Fibroblast of lung (primary cell): ENCODE measurements at regions not wholly inside any gene's neighbourhood (a gene's known extent, or its start where the extent isn't known, plus 50 kb on each side); places are given as distances from the start of the nearest gene placed in this dataset.

Experiments used
- CTCF ChIP-seq, 2 donors: IDR thresholded peaks in 1 of 2; conservative IDR thresholded peaks in 1 of 2; 1 replicate in 1 of 2; 2 replicates in 1 of 2; pipeline ENCODE4 v1.5.1; 2011 to 2012; ENCODE audit warnings: low read length in 2 of 2, control low read depth in 1 of 2, inconsistent platforms in 1 of 2, low read depth in 1 of 2, mild to moderate bottlenecking in 1 of 2
- EZH2 ChIP-seq: IDR thresholded peaks from 2 replicates; pipeline ENCODE4 v1.5.1; 2012; ENCODE audit warnings: low read length, control low read depth, mild to moderate bottlenecking; ENCODE audit errors: missing control alignments

- no peak for TF ChIP-seq CTCF (conservative IDR thresholded peaks at IDR 0.05 in 1 of 2, IDR thresholded peaks at IDR 0.05 in 1 of 2; ENCODE audit: low read depth in 1 of 2, low read length in 2 of 2)
- TF ChIP-seq EZH2: no peak
Measured at GRCh38 chr15:38623744-38624143, 59.1 kb upstream of the RASGRP1 start.
